Neural progenitor cell (in vitro differentiated cells): ENCODE measurements at regions not wholly inside any gene's neighbourhood (a gene's known extent, or its start where the extent isn't known, plus 50 kb on each side); places are given as distances from the start of the nearest gene placed in this dataset.
A peak's percentile ranks its signal among the peaks of the same experiment; 100 is the strongest.

Experiments used
- DNase-seq: peaks from one replicate; pipeline ENCODE4 v3.0.0-alpha.2; 2016; ENCODE audit warnings: low spot score
- H2AFZ ChIP-seq: fragments of 200-600 bp; sonication (generic); replicated peaks from 2 replicates; pipeline ENCODE4 v1.6.1; 2016; ENCODE audit warnings: antibody characterized with exemption
- H3F3A ChIP-seq: fragments of 200-600 bp; sonication (generic); 2 replicates; pipeline ENCODE4 v1.6.1; 2016; ENCODE audit warnings: antibody characterized with exemption, low read depth
- H3K27ac ChIP-seq: fragments of 200-600 bp; sonication (generic); 2 replicates; pipeline ENCODE4 v1.5.1; 2016; ENCODE audit warnings: mild to moderate bottlenecking
- H3K27me3 ChIP-seq: fragments of 200-600 bp; sonication (generic); 2 replicates; pipeline ENCODE4 v1.6.1; 2016; ENCODE audit warnings: mild to moderate bottlenecking, moderate library complexity
- H3K36me3 ChIP-seq: fragments of 200-600 bp; sonication (generic); 2 replicates; pipeline ENCODE4 v1.5.1; 2016
- H3K4me1 ChIP-seq: fragments of 200-600 bp; sonication (generic); 2 replicates; pipeline ENCODE4 v1.6.1; 2016; ENCODE audit warnings: mixed run types
- H3K4me2 ChIP-seq: fragments of 200-600 bp; sonication (generic); 2 replicates; pipeline ENCODE4 v1.6.1; 2016
- H3K4me3 ChIP-seq: fragments of 200-600 bp; sonication (generic); 2 replicates; pipeline ENCODE4 v1.5.1; 2016
- H3K79me2 ChIP-seq: fragments of 200-600 bp; sonication (generic); 2 replicates; pipeline ENCODE4 v1.6.1; 2016; ENCODE audit warnings: low read depth
- H3K9ac ChIP-seq: fragments of 200-600 bp; sonication (generic); 2 replicates; pipeline ENCODE4 v1.6.1; 2016
- H3K9me3 ChIP-seq: fragments of 200-600 bp; sonication (generic); 2 replicates; pipeline ENCODE4 v1.5.1; 2016; ENCODE audit warnings: low read depth
- H4K20me1 ChIP-seq: fragments of 200-600 bp; sonication (generic); 2 replicates; pipeline ENCODE4 v1.6.1; 2016; ENCODE audit warnings: low read depth
- H3K27ac Mint-ChIP-seq: 3 replicates; pipeline ENCODE4 v1.8.0; 2021; ENCODE audit warnings: mixed read lengths
- H3K27me3 Mint-ChIP-seq: 2 replicates; pipeline ENCODE4 v1.8.0; 2022; ENCODE audit warnings: low read depth, mild to moderate bottlenecking, inconsistent platforms, moderate library complexity, mixed read lengths; ENCODE audit not compliant: insufficient read depth
- H3K36me3 Mint-ChIP-seq: 3 replicates; pipeline ENCODE4 v1.8.0; 2021; ENCODE audit warnings: mixed read lengths
- H3K4me1 Mint-ChIP-seq: 3 replicates; pipeline ENCODE4 v1.8.0; 2021; ENCODE audit warnings: mixed read lengths
- H3K4me3 Mint-ChIP-seq: 3 replicates; pipeline ENCODE4 v1.8.0; 2021; ENCODE audit warnings: mild to moderate bottlenecking, moderate library complexity, mixed read lengths
- H3K9me3 Mint-ChIP-seq: 3 replicates; pipeline ENCODE4 v1.8.0; 2020; ENCODE audit warnings: mixed read lengths
- CTCF ChIP-seq: fragments of 200-600 bp; sonication (generic); IDR thresholded peaks from 2 replicates; pipeline ENCODE4 v1.5.1; 2017; ENCODE audit warnings: antibody characterized with exemption, mild to moderate bottlenecking
- EZH2 ChIP-seq: fragments of 200-600 bp; sonication (generic); IDR thresholded peaks from 2 replicates; pipeline ENCODE4 v1.6.1; 2017; ENCODE audit warnings: antibody characterized with exemption, mild to moderate bottlenecking, moderate library complexity
- EZH2phosphoT487 ChIP-seq: fragments of 200-600 bp; sonication (generic); IDR thresholded peaks from 2 replicates; pipeline ENCODE4 v1.6.1; 2017; ENCODE audit warnings: antibody characterized with exemption

GRCh38 chr12:118520214-118521035 lies 144.1 kb downstream of the SUDS3 start:
- Histone ChIP-seq H3K36me3 (no peaks in the 10 kb centered on the region), H3K27me3 (no peaks in the 10 kb centered on the region), H3K9ac (no peak overlapping the region), H3K27ac (no peak overlapping the region), H3K9me3 (no peaks in the 10 kb centered on the region), H2AFZ (no peak overlapping the region), H3K4me2 (no peak overlapping the region), H3F3A (no peaks in the 10 kb centered on the region), H3K4me3 (no peak overlapping the region), H4K20me1 (no peaks in the 10 kb centered on the region), H3K4me1 (no peaks in the 10 kb centered on the region), H3K79me2 (no peaks in the 10 kb centered on the region)
- TF ChIP-seq EZH2: no peak
- no peak for TF ChIP-seq CTCF
- no peak for TF ChIP-seq EZH2phosphoT487
- DNase-seq: no peak
- H3K4me3 Mint-ChIP-seq: no peak overlapping the region
- H3K9me3 Mint-ChIP-seq: no peaks in the 10 kb centered on the region
- no peaks in the 10 kb centered on the region for H3K36me3 Mint-ChIP-seq
- peaks cover 3% of the 10 kb centered on the region for H3K27me3 Mint-ChIP-seq
- no peak overlapping the region for H3K27ac Mint-ChIP-seq
- peaks cover 13% of the 10 kb centered on the region for H3K4me1 Mint-ChIP-seq

- peaks cover 3% of the 10 kb centered on the region for H3K27me3 Mint-ChIP-seq
- no peak overlapping the region for H3K27ac Mint-ChIP-seq
- Histone ChIP-seq H3F3A (no peaks in the 10 kb centered on the region), H2AFZ (no peak overlapping the region), H3K4me3 (no peak overlapping the region), H3K36me3 (no peaks in the 10 kb centered on the region), H3K27ac (no peak overlapping the region), H4K20me1 (no peaks in the 10 kb centered on the region), H3K4me2 (no peak overlapping the region), H3K9ac (no peak overlapping the region), H3K9me3 (no peaks in the 10 kb centered on the region), H3K4me1 (no peaks in the 10 kb centered on the region), H3K79me2 (no peaks in the 10 kb centered on the region), H3K27me3 (no peaks in the 10 kb centered on the region)
- no peak for DNase-seq
- no peak for TF ChIP-seq EZH2phosphoT487
- H3K4me3 Mint-ChIP-seq: no peak overlapping the region
- no peaks in the 10 kb centered on the region for H3K9me3 Mint-ChIP-seq
- H3K4me1 Mint-ChIP-seq: peaks cover 13% of the 10 kb centered on the region
- H3K36me3 Mint-ChIP-seq: no peaks in the 10 kb centered on the region
These were observed 144.6 kb downstream of the SUDS3 start for GRCh38 chr12:118521036-118521370.

GRCh38 chr12:118524446-118524845 lies 148.1 kb downstream of the SUDS3 start:
- no peak for TF ChIP-seq CTCF
- TF ChIP-seq EZH2phosphoT487: no peak
- TF ChIP-seq EZH2: no peak
- Histone ChIP-seq H3K79me2 (no peaks in the 10 kb centered on the region), H3K9me3 (no peaks in the 10 kb centered on the region), H3K27ac (no peak overlapping the region), H2AFZ (no peak overlapping the region), H3K4me3 (no peak overlapping the region), H4K20me1 (no peaks in the 10 kb centered on the region), H3F3A (no peaks in the 10 kb centered on the region), H3K4me2 (no peak overlapping the region), H3K9ac (no peak overlapping the region), H3K27me3 (no peaks in the 10 kb centered on the region), H3K4me1 (no peaks in the 10 kb centered on the region), H3K36me3 (no peaks in the 10 kb centered on the region)
- Mint-ChIP-seq H3K9me3 (no peaks in the 10 kb centered on the region), H3K4me3 (no peak overlapping the region), H3K27ac (peak overlapping the region; percentile 19), H3K4me1 (peaks cover 13% of the 10 kb centered on the region), H3K36me3 (no peaks in the 10 kb centered on the region), H3K27me3 (no peaks in the 10 kb centered on the region)
- DNase-seq: no peak

- TF ChIP-seq EZH2: no peak
- TF ChIP-seq CTCF: no peak
- no peak for TF ChIP-seq EZH2phosphoT487
- Mint-ChIP-seq H3K4me3 (no peak overlapping the region), H3K4me1 (peaks cover 13% of the 10 kb centered on the region), H3K27me3 (no peaks in the 10 kb centered on the region), H3K36me3 (no peaks in the 10 kb centered on the region), H3K27ac (no peak overlapping the region), H3K9me3 (no peaks in the 10 kb centered on the region)
- H4K20me1 ChIP-seq: no peaks in the 10 kb centered on the region
- no peaks in the 10 kb centered on the region for H3K27me3 ChIP-seq
- no peaks in the 10 kb centered on the region for H3K36me3 ChIP-seq
- no peak overlapping the region for H3K9ac ChIP-seq
- no peak overlapping the region for H3K4me2 ChIP-seq
- no peaks in the 10 kb centered on the region for H3F3A ChIP-seq
- H3K27ac ChIP-seq: no peak overlapping the region
- H3K9me3 ChIP-seq: no peaks in the 10 kb centered on the region
- DNase-seq: no peak
- H3K4me3 ChIP-seq: no peak overlapping the region
- no peaks in the 10 kb centered on the region for H3K4me1 ChIP-seq
- H3K79me2 ChIP-seq: no peaks in the 10 kb centered on the region
- H2AFZ ChIP-seq: no peak overlapping the region
These were observed 148.9 kb downstream of the SUDS3 start for GRCh38 chr12:118525216-118525615.
